Suprapubic skin (tissue), 2 donors: ENCODE measurements at regions not wholly inside any gene's neighbourhood (a gene's known extent, or its start where the extent isn't known, plus 50 kb on each side); places are given as distances from the start of the nearest gene placed in this dataset.

ENCODE experiments used
- EP300 ChIP-seq: sonication (generic); formaldehyde crosslinking; IDR thresholded peaks from one replicate; pipeline ENCODE4 v1.6.1; 2017; ENCODE audit warnings: antibody characterized with exemption
- POLR2A ChIP-seq, 2 donors: fragments of 450-650 bp; IDR thresholded peaks; one replicate each; pipeline ENCODE4 v1.6.1; 2017; ENCODE audit warnings: antibody characterized with exemption in 2 of 2, mild to moderate bottlenecking in 2 of 2, moderate library complexity in 2 of 2

GRCh38 chr10:123346581-123346980, 192.4 kb downstream of the BUB3 start:
- TF ChIP-seq POLR2A (IDR thresholded peaks at IDR 0.05) (no peak), EP300 (no peak)
